ENCODE measurements at regions not wholly inside any gene's neighbourhood (a gene's known extent, or its start where the extent isn't known, plus 50 kb on each side); places are given as distances from the start of the nearest gene placed in this dataset.
"Not testable (repeated sequence)": the region's sequence is repeated elsewhere in the genome, so short reads cannot be mapped to it uniquely, and the experiment has no call there.

- Histone ChIP-seq H3K27me3 (ENCODE audit: control insufficient read depth in 5 of 5, insufficient read depth in 4 of 5, low read length in 5 of 5) (no peaks in the 10 kb centered on the region), H3K4me3 (ENCODE audit: low read depth in 1 of 5, low read length in 5 of 5) (no peak overlapping the region), H3K9me3 (ENCODE audit: control insufficient read depth in 5 of 5, low read length in 5 of 5) (no peaks in the 10 kb centered on the region), H3K36me3 (ENCODE audit: control insufficient read depth in 5 of 5, insufficient read depth in 5 of 5, low read length in 5 of 5) (no peaks in the 10 kb centered on the region), H3K9ac (ENCODE audit: low read length in 5 of 5) (no peak overlapping the region), H3K27ac (ENCODE audit: low read depth, low read length) (no peak overlapping the region), H3K4me1 (ENCODE audit: control insufficient read depth in 5 of 5, insufficient read depth in 5 of 5, low read length in 5 of 5) (no peaks in the 10 kb centered on the region)
These were observed 60.4 kb upstream of the PELI2 start for GRCh38 chr14:56057767-56058166.

DNA sequence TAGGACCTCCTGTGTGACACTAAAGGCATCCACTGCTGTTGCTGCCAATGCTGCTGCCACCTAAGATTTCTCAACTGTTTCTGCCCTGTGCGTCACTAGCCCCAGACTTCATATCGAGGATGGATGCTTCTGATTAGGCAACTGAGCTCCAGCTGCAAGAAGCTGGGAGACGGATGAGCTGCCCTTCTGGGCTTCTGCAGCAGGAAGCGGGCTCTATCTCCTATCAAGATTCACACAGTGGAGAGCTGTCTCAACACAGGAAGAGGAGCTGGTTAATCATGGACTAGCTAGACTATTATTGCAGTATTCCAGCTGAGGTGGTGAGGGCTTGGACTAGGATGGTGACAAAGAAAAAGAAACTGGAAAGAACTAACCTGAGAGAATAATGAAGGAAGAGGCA lies 59.2 kb upstream of the PELI2 start:
- Histone ChIP-seq H3K27ac (ENCODE audit: low read depth, low read length) (no peak overlapping the region), H3K9ac (ENCODE audit: low read length in 5 of 5) (no peak overlapping the region), H3K27me3 (ENCODE audit: control insufficient read depth in 5 of 5, insufficient read depth in 4 of 5, low read length in 5 of 5) (no peaks in the 10 kb centered on the region), H3K4me3 (ENCODE audit: low read depth in 1 of 5, low read length in 5 of 5) (no peak overlapping the region), H3K9me3 (ENCODE audit: control insufficient read depth in 5 of 5, low read length in 5 of 5) (no peaks in the 10 kb centered on the region), H3K4me1 (ENCODE audit: control insufficient read depth in 5 of 5, insufficient read depth in 5 of 5, low read length in 5 of 5) (no peaks in the 10 kb centered on the region), H3K36me3 (ENCODE audit: control insufficient read depth in 5 of 5, insufficient read depth in 5 of 5, low read length in 5 of 5) (no peaks in the 10 kb centered on the region)

DNA sequence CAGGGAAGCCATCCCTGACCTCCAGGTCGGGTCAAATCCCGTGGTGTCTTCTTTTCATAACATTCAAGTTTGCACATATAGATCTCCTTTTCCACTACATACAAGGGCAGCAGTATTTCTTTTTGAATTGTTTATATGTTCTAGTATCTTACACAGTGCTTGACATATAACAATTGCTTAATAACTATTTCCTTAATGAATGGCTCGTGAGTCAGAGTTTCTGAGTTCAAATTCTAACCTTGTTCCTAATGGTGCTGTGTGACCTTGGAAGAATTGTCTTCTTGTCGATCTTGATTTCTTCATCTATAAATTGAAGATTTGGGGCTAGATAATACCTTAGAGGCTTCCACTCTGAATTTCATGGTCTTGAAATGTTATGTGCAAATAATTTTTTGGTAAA lies 57.2 kb upstream of the PELI2 start:
- Histone ChIP-seq H3K36me3 (ENCODE audit: control insufficient read depth in 5 of 5, insufficient read depth in 5 of 5, low read length in 5 of 5) (no peaks in the 10 kb centered on the region), H3K9me3 (ENCODE audit: control insufficient read depth in 5 of 5, low read length in 5 of 5) (no peaks in the 10 kb centered on the region), H3K9ac (ENCODE audit: low read length in 5 of 5) (no peak overlapping the region), H3K27ac (ENCODE audit: low read depth, low read length) (no peak overlapping the region), H3K4me1 (ENCODE audit: control insufficient read depth in 5 of 5, insufficient read depth in 5 of 5, low read length in 5 of 5) (no peaks in the 10 kb centered on the region), H3K4me3 (ENCODE audit: low read depth in 1 of 5, low read length in 5 of 5) (no peak overlapping the region), H3K27me3 (ENCODE audit: control insufficient read depth in 5 of 5, insufficient read depth in 4 of 5, low read length in 5 of 5) (no peaks in the 10 kb centered on the region)

DNA sequence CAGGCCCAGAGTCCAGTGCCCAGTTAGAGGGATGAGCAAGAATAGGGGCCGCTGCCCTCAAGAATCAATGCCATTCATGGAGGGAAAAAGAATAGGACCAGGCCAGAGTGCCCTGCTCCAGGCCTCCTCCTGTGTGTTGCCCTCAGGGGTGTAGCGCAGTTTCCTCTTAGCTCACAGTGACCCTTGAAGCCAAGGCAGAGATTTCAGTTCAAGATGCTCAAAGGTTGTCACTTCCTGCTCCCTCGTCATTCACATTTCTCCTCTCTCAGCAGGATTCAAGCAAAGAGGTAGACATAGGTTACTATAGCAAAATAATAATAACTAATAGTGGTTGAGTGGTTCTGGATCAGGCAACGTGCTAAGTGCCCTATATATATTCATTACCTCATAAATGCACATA lies 55.1 kb upstream of the PELI2 start:
- no peaks in the 10 kb centered on the region for H3K36me3 ChIP-seq (ENCODE audit: control insufficient read depth in 5 of 5, insufficient read depth in 5 of 5, low read length in 5 of 5)
- H3K9ac ChIP-seq (ENCODE audit: low read length in 5 of 5), result no peak overlapping the region
- H3K4me3 ChIP-seq (ENCODE audit: low read depth in 1 of 5, low read length in 5 of 5), result no peak overlapping the region
- H3K9me3 ChIP-seq (ENCODE audit: control insufficient read depth in 5 of 5, low read length in 5 of 5), result no peaks in the 10 kb centered on the region
- no peak overlapping the region for H3K27ac ChIP-seq (ENCODE audit: low read depth, low read length)
- H3K4me1 ChIP-seq (ENCODE audit: control insufficient read depth in 5 of 5, insufficient read depth in 5 of 5, low read length in 5 of 5), result no peaks in the 10 kb centered on the region
- no peaks in the 10 kb centered on the region for H3K27me3 ChIP-seq (ENCODE audit: control insufficient read depth in 5 of 5, insufficient read depth in 4 of 5, low read length in 5 of 5)

DNA sequence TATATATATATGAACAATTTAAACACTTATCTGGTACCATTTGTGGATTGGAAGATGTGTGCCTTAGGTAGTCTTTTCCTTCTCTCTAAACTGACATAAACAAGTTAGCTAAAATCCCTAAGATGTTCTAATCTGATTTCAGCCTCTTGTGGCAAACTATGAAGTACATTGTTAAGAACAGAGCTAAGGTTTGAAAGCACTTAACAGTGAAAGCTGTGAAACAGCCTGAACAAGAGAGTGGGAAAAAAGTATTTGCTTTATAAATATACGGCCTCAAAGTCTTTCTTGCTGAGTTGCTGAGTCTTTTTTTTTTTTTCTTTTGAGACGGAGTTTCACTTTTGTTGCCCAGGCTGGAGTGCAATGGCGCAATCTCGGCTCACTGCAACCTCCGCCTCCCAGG lies 53.7 kb upstream of the PELI2 start:
- H3K4me3 ChIP-seq (ENCODE audit: low read depth in 1 of 5, low read length in 5 of 5), result no peak overlapping the region
- H3K36me3 ChIP-seq (ENCODE audit: control insufficient read depth in 5 of 5, insufficient read depth in 5 of 5, low read length in 5 of 5), result no peaks in the 10 kb centered on the region
- no peaks in the 10 kb centered on the region for H3K4me1 ChIP-seq (ENCODE audit: control insufficient read depth in 5 of 5, insufficient read depth in 5 of 5, low read length in 5 of 5)
- no peak overlapping the region for H3K9ac ChIP-seq (ENCODE audit: low read length in 5 of 5)
- H3K9me3 ChIP-seq (ENCODE audit: control insufficient read depth in 5 of 5, low read length in 5 of 5), result no peaks in the 10 kb centered on the region
- no peaks in the 10 kb centered on the region for H3K27me3 ChIP-seq (ENCODE audit: control insufficient read depth in 5 of 5, insufficient read depth in 4 of 5, low read length in 5 of 5)
- H3K27ac ChIP-seq (ENCODE audit: low read depth, low read length), result no peak overlapping the region

GRCh38 chr14:56065199-56065598 lies 53.0 kb upstream of the PELI2 start:
- H3K4me1 ChIP-seq (ENCODE audit: control insufficient read depth in 5 of 5, insufficient read depth in 5 of 5, low read length in 5 of 5); H3K9ac ChIP-seq (ENCODE audit: low read length in 5 of 5); H3K36me3 ChIP-seq (ENCODE audit: control insufficient read depth in 5 of 5, insufficient read depth in 5 of 5, low read length in 5 of 5); H3K9me3 ChIP-seq (ENCODE audit: control insufficient read depth in 5 of 5, low read length in 5 of 5); H3K4me3 ChIP-seq (ENCODE audit: low read depth in 1 of 5, low read length in 5 of 5); H3K27ac ChIP-seq (ENCODE audit: low read depth, low read length); H3K27me3 ChIP-seq (ENCODE audit: control insufficient read depth in 5 of 5, insufficient read depth in 4 of 5, low read length in 5 of 5): not testable (repeated sequence)

GRCh38 chr14:56065621-56066290 lies 52.5 kb upstream of the PELI2 start:
- Histone ChIP-seq H3K9me3 (ENCODE audit: control insufficient read depth in 5 of 5, low read length in 5 of 5) (no peaks in the 10 kb centered on the region), H3K4me3 (ENCODE audit: low read depth in 1 of 5, low read length in 5 of 5) (no peak overlapping the region), H3K9ac (ENCODE audit: low read length in 5 of 5) (no peak overlapping the region), H3K4me1 (ENCODE audit: control insufficient read depth in 5 of 5, insufficient read depth in 5 of 5, low read length in 5 of 5) (no peaks in the 10 kb centered on the region), H3K36me3 (ENCODE audit: control insufficient read depth in 5 of 5, insufficient read depth in 5 of 5, low read length in 5 of 5) (no peaks in the 10 kb centered on the region), H3K27me3 (ENCODE audit: control insufficient read depth in 5 of 5, insufficient read depth in 4 of 5, low read length in 5 of 5) (no peaks in the 10 kb centered on the region), H3K27ac (ENCODE audit: low read depth, low read length) (no peak overlapping the region)

Data from subcutaneous abdominal adipose tissue (tissue), 5 donors.